ENCODE measurements at regions not wholly inside any gene's neighbourhood (a gene's known extent, or its start where the extent isn't known, plus 50 kb on each side); places are given as distances from the start of the nearest gene placed in this dataset.
"Not testable (repeated sequence)": the region's sequence is repeated elsewhere in the genome, so short reads cannot be mapped to it uniquely, and the experiment has no call there.

DNA sequence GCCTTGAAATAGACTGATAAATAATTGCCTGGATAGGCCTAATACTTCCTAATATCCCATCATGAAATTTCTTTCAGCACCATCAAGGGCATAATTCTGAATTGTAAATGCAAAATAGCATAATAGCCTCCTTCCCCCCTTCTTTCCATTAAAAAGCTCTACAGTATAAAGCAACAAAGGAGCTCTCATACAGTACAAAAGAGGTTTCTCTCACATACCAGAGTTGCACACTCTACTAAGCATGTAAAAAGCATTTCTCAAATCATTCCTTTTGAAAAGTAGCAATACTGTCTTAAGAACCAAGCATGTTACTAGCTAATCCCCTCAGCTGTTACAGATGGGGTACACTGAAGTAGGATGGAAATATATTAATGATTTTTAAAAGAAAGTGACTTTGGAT lies 509.0 kb downstream of the KLHL13 start:
- Histone ChIP-seq H3K36me3 (ENCODE audit: control insufficient read depth in 1 of 2, insufficient read depth in 2 of 2, low read length in 2 of 2) (no peaks in the 10 kb centered on the region), H3K27me3 (ENCODE audit: control insufficient read depth in 1 of 2, insufficient read depth in 2 of 2, low read length in 2 of 2) (no peaks in the 10 kb centered on the region), H3K4me3 (ENCODE audit: low read depth in 1 of 2, low read length in 2 of 2) (no peak overlapping the region), H3K9me3 (ENCODE audit: control insufficient read depth in 1 of 2, low read length in 2 of 2) (no peaks in the 10 kb centered on the region), H3K9ac (ENCODE audit: low read depth in 1 of 2, low read length in 2 of 2) (no peak overlapping the region), H3K27ac (ENCODE audit: low read depth, low read length) (no peak overlapping the region), H3K4me1 (ENCODE audit: control insufficient read depth in 1 of 2, insufficient read depth in 2 of 2, low read length in 2 of 2) (no peaks in the 10 kb centered on the region)

- not testable (repeated sequence) for H3K4me3 ChIP-seq (ENCODE audit: low read depth in 1 of 2, low read length in 2 of 2); H3K4me1 ChIP-seq (ENCODE audit: control insufficient read depth in 1 of 2, insufficient read depth in 2 of 2, low read length in 2 of 2); H3K27ac ChIP-seq (ENCODE audit: low read depth, low read length); H3K27me3 ChIP-seq (ENCODE audit: control insufficient read depth in 1 of 2, insufficient read depth in 2 of 2, low read length in 2 of 2); H3K9me3 ChIP-seq (ENCODE audit: control insufficient read depth in 1 of 2, low read length in 2 of 2); H3K9ac ChIP-seq (ENCODE audit: low read depth in 1 of 2, low read length in 2 of 2); H3K36me3 ChIP-seq (ENCODE audit: control insufficient read depth in 1 of 2, insufficient read depth in 2 of 2, low read length in 2 of 2)
Measured at GRCh38 chrX:117606101-117606500, 510.5 kb downstream of the KLHL13 start.

DNA sequence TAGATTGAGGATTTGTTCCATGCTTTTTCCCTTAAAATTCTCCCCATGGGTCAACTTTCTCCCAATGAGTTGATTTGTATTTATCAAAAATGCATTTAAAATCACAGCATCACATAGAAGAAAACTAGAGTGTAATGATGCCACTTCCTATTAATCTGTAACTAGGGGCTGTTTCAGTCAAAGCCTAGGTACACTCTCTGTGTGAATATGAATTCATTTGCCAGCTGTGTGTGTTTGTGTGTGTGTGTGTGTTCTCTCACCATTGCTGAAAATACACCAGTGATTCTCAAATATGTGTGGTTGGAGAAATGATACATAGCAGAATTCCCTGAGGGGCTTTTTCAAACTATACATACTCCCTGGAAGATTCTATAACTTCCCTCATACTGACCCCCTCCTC lies 546.5 kb downstream of the KLHL13 start:
- no peaks in the 10 kb centered on the region for H3K4me1 ChIP-seq (ENCODE audit: control insufficient read depth in 1 of 2, insufficient read depth in 2 of 2, low read length in 2 of 2)

GRCh38 chrX:117568238-117568637 lies 548.4 kb downstream of the KLHL13 start:
- H3K4me3 ChIP-seq (ENCODE audit: low read depth in 1 of 2, low read length in 2 of 2), result no peak overlapping the region
- H3K27me3 ChIP-seq (ENCODE audit: control insufficient read depth in 1 of 2, insufficient read depth in 2 of 2, low read length in 2 of 2), result no peaks in the 10 kb centered on the region
- no peak overlapping the region for H3K9ac ChIP-seq (ENCODE audit: low read depth in 1 of 2, low read length in 2 of 2)
- H3K4me1 ChIP-seq (ENCODE audit: control insufficient read depth in 1 of 2, insufficient read depth in 2 of 2, low read length in 2 of 2), result no peaks in the 10 kb centered on the region
- no peaks in the 10 kb centered on the region for H3K36me3 ChIP-seq (ENCODE audit: control insufficient read depth in 1 of 2, insufficient read depth in 2 of 2, low read length in 2 of 2)
- no peak overlapping the region for H3K27ac ChIP-seq (ENCODE audit: low read depth, low read length)
- H3K9me3 ChIP-seq (ENCODE audit: control insufficient read depth in 1 of 2, low read length in 2 of 2), result no peaks in the 10 kb centered on the region

More for the DNA sequence above, 546.5 kb downstream of the KLHL13 start:
- no peak overlapping the region for H3K4me3 ChIP-seq (ENCODE audit: low read depth in 1 of 2, low read length in 2 of 2)
- no peaks in the 10 kb centered on the region for H3K36me3 ChIP-seq (ENCODE audit: control insufficient read depth in 1 of 2, insufficient read depth in 2 of 2, low read length in 2 of 2)
- H3K27ac ChIP-seq (ENCODE audit: low read depth, low read length), result no peak overlapping the region
- H3K9ac ChIP-seq (ENCODE audit: low read depth in 1 of 2, low read length in 2 of 2), result no peak overlapping the region
- no peaks in the 10 kb centered on the region for H3K27me3 ChIP-seq (ENCODE audit: control insufficient read depth in 1 of 2, insufficient read depth in 2 of 2, low read length in 2 of 2)
- no peaks in the 10 kb centered on the region for H3K9me3 ChIP-seq (ENCODE audit: control insufficient read depth in 1 of 2, low read length in 2 of 2)

DNA sequence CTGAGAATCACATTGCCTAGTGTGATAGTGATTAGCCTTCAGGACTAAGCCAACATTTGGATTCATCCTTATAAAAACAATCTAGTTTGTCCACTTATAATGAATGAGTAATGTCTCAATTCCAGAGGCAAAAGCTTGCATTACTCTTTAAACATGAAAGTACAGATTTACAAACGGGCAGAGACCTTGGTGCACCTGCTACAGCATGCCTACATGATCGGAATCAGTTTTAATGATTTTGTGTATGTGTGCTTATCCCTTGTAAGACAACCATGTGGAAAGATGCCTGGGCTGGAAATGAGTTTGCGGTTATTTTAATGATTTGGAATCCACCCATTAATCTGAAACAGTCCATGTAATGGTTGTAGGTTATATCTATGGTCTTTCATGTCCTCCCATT lies 572.7 kb downstream of the KLHL13 start:
- no peaks in the 10 kb centered on the region for H3K27me3 ChIP-seq (ENCODE audit: control insufficient read depth in 1 of 2, insufficient read depth in 2 of 2, low read length in 2 of 2)
- H3K27ac ChIP-seq (ENCODE audit: low read depth, low read length), result no peak overlapping the region
- no peaks in the 10 kb centered on the region for H3K36me3 ChIP-seq (ENCODE audit: control insufficient read depth in 1 of 2, insufficient read depth in 2 of 2, low read length in 2 of 2)
- no peak overlapping the region for H3K4me3 ChIP-seq (ENCODE audit: low read depth in 1 of 2, low read length in 2 of 2)
- no peaks in the 10 kb centered on the region for H3K4me1 ChIP-seq (ENCODE audit: control insufficient read depth in 1 of 2, insufficient read depth in 2 of 2, low read length in 2 of 2)
- H3K9ac ChIP-seq (ENCODE audit: low read depth in 1 of 2, low read length in 2 of 2), result no peak overlapping the region
- no peaks in the 10 kb centered on the region for H3K9me3 ChIP-seq (ENCODE audit: control insufficient read depth in 1 of 2, low read length in 2 of 2)

GRCh38 chrX:117539090-117539418 lies 577.6 kb downstream of the KLHL13 start:
- no peaks in the 10 kb centered on the region for H3K9me3 ChIP-seq (ENCODE audit: control insufficient read depth in 1 of 2, low read length in 2 of 2)

DNA sequence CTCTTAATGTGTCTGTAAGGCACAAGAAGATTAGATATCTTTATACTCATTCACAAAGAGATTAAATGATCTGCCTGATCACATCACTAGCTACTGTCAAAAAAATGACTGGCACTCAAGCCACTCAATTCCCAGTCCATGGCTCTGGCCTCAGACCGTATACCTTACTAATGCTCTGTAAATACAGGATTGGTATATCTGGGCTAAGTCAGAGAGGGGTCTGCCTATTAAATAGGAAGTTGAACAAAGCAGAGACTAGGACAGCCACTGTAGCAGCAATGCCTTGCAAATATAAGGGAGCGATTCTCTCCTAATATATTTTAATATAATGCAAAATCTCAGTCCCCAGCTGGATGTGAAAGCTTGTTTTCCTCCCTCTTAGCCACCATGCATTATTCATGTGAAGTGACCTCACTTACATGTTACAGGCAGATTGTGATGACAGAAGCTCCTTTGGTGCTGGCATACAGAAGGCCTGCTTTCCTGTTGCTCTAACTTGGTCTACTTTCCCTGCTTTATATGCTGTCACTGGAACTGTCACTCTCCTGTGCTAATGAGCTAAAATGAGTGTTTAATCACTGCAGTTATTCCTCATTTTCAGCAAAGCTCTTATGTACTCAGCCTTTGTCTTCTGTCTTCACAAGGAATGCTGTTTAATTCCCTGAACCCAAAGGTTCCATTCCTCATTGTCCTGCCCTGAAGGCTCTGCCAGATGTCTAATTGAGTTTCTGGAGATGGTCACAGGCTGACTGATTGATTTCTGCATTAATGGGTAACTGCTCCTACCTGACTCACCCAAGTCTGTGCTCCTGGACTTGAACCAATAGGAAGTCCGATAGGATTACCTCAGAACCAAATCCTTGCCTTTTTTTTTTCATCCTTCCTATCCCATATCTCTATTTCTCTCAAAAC lies 578.2 kb downstream of the KLHL13 start:
- H3K9me3 ChIP-seq (ENCODE audit: control insufficient read depth in 1 of 2, low read length in 2 of 2), result no peaks in the 10 kb centered on the region
- no peak overlapping the region for H3K9ac ChIP-seq (ENCODE audit: low read depth in 1 of 2, low read length in 2 of 2)
- no peak overlapping the region for H3K27ac ChIP-seq (ENCODE audit: low read depth, low read length)
- H3K4me3 ChIP-seq (ENCODE audit: low read depth in 1 of 2, low read length in 2 of 2), result no peak overlapping the region
- H3K36me3 ChIP-seq (ENCODE audit: control insufficient read depth in 1 of 2, insufficient read depth in 2 of 2, low read length in 2 of 2), result no peaks in the 10 kb centered on the region
- no peaks in the 10 kb centered on the region for H3K4me1 ChIP-seq (ENCODE audit: control insufficient read depth in 1 of 2, insufficient read depth in 2 of 2, low read length in 2 of 2)
- H3K27me3 ChIP-seq (ENCODE audit: control insufficient read depth in 1 of 2, insufficient read depth in 2 of 2, low read length in 2 of 2), result no peaks in the 10 kb centered on the region

More at GRCh38 chrX:117539090-117539418, 577.6 kb downstream of the KLHL13 start:
- H3K4me1 ChIP-seq (ENCODE audit: control insufficient read depth in 1 of 2, insufficient read depth in 2 of 2, low read length in 2 of 2), result no peaks in the 10 kb centered on the region
- H3K36me3 ChIP-seq (ENCODE audit: control insufficient read depth in 1 of 2, insufficient read depth in 2 of 2, low read length in 2 of 2), result no peaks in the 10 kb centered on the region
- no peaks in the 10 kb centered on the region for H3K27me3 ChIP-seq (ENCODE audit: control insufficient read depth in 1 of 2, insufficient read depth in 2 of 2, low read length in 2 of 2)
- H3K9ac ChIP-seq (ENCODE audit: low read depth in 1 of 2, low read length in 2 of 2), result no peak overlapping the region
- no peak overlapping the region for H3K4me3 ChIP-seq (ENCODE audit: low read depth in 1 of 2, low read length in 2 of 2)
- no peak overlapping the region for H3K27ac ChIP-seq (ENCODE audit: low read depth, low read length)

GRCh38 chrX:117532339-117532738 lies 584.3 kb downstream of the KLHL13 start:
- H3K36me3 ChIP-seq (ENCODE audit: control insufficient read depth in 1 of 2, insufficient read depth in 2 of 2, low read length in 2 of 2), result no peaks in the 10 kb centered on the region
- H3K27me3 ChIP-seq (ENCODE audit: control insufficient read depth in 1 of 2, insufficient read depth in 2 of 2, low read length in 2 of 2), result no peaks in the 10 kb centered on the region
- H3K4me1 ChIP-seq (ENCODE audit: control insufficient read depth in 1 of 2, insufficient read depth in 2 of 2, low read length in 2 of 2), result no peaks in the 10 kb centered on the region
- no peak overlapping the region for H3K27ac ChIP-seq (ENCODE audit: low read depth, low read length)
- H3K9ac ChIP-seq (ENCODE audit: low read depth in 1 of 2, low read length in 2 of 2), result no peak overlapping the region
- no peaks in the 10 kb centered on the region for H3K9me3 ChIP-seq (ENCODE audit: control insufficient read depth in 1 of 2, low read length in 2 of 2)
- H3K4me3 ChIP-seq (ENCODE audit: low read depth in 1 of 2, low read length in 2 of 2), result no peak overlapping the region

GRCh38 chrX:117522725-117523700 lies 593.6 kb downstream of the KLHL13 start:
- no peaks in the 10 kb centered on the region for H3K36me3 ChIP-seq (ENCODE audit: control insufficient read depth in 1 of 2, insufficient read depth in 2 of 2, low read length in 2 of 2)
- H3K4me1 ChIP-seq (ENCODE audit: control insufficient read depth in 1 of 2, insufficient read depth in 2 of 2, low read length in 2 of 2), result no peaks in the 10 kb centered on the region
- no peak overlapping the region for H3K9ac ChIP-seq (ENCODE audit: low read depth in 1 of 2, low read length in 2 of 2)
- no peaks in the 10 kb centered on the region for H3K27me3 ChIP-seq (ENCODE audit: control insufficient read depth in 1 of 2, insufficient read depth in 2 of 2, low read length in 2 of 2)
- no peak overlapping the region for H3K4me3 ChIP-seq (ENCODE audit: low read depth in 1 of 2, low read length in 2 of 2)
- H3K9me3 ChIP-seq (ENCODE audit: control insufficient read depth in 1 of 2, low read length in 2 of 2), result no peaks in the 10 kb centered on the region
- no peak overlapping the region for H3K27ac ChIP-seq (ENCODE audit: low read depth, low read length)

DNA sequence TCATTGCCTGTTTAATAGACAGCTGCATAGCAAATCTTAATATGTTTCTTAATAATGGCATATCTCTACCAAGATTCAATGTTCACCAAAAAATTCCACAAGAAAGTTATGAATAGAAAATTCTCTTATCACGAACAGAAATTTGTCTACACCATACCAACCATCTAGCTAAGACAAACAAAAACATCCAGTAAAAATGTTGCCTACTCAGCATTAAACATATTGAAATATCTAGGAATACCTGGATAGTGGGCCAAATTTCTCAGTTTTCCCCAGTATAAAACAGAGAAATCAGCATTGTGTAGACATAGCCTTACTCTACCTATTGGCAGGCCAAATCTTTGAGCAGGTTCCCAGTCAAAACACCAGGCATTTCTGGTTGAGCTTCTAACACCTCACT lies 598.6 kb downstream of the KLHL13 start:
- Histone ChIP-seq H3K27ac (ENCODE audit: low read depth, low read length) (no peak overlapping the region), H3K4me1 (ENCODE audit: control insufficient read depth in 1 of 2, insufficient read depth in 2 of 2, low read length in 2 of 2) (no peaks in the 10 kb centered on the region), H3K4me3 (ENCODE audit: low read depth in 1 of 2, low read length in 2 of 2) (no peak overlapping the region), H3K9me3 (ENCODE audit: control insufficient read depth in 1 of 2, low read length in 2 of 2) (no peaks in the 10 kb centered on the region), H3K9ac (ENCODE audit: low read depth in 1 of 2, low read length in 2 of 2) (no peak overlapping the region), H3K27me3 (ENCODE audit: control insufficient read depth in 1 of 2, insufficient read depth in 2 of 2, low read length in 2 of 2) (no peaks in the 10 kb centered on the region), H3K36me3 (ENCODE audit: control insufficient read depth in 1 of 2, insufficient read depth in 2 of 2, low read length in 2 of 2) (no peaks in the 10 kb centered on the region)

Data from duodenal mucosa (tissue), 2 donors.